Prostate gland (tissue), 2 donors: ENCODE measurements at regions not wholly inside any gene's neighbourhood (a gene's known extent, or its start where the extent isn't known, plus 50 kb on each side); places are given as distances from the start of the nearest gene placed in this dataset.

ENCODE experiments used
- POLR2AphosphoS5 ChIP-seq: sonication (generic); formaldehyde crosslinking; IDR thresholded peaks from one replicate; pipeline ENCODE4 v1.6.1; 2017; ENCODE audit warnings: antibody characterized with exemption
- TF ChIP-seq, protein P1 (sequence below), 4 experiments: fragments of 200-600 bp in 2 of 4; fragments of 450-650 bp in 2 of 4; sonication (generic) in 2 of 4; IDR thresholded peaks; 1 replicate in 3 of 4; 2 replicates in 1 of 4; pipeline ENCODE4 v1.5.1; 2016 to 2019; ENCODE audit warnings: antibody characterized with exemption in 4 of 4, mild to moderate bottlenecking in 2 of 4, moderate library complexity in 2 of 4

DNA sequence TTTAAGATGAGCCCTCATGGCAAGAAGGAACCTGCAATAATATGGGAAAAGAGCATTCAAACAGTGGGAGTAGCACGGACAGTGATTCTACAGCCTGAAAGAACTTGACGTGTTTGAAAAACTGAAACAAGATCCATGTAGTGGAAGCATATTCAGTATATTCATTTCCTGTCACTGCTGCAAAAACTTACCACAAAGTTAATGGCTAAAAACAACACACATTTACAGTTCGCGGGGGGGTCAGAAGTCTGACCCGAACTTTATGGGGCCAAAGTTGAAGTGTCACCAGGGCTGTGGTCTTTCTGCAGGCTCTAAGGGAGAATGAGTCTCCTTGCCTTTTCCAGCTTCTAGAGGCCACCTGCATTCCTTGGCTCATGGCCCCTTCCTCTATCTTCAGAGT lies 52.6 kb upstream of the ARX start:
- no peak for TF ChIP-seq POLR2AphosphoS5
- TF ChIP-seq, protein P1, sequence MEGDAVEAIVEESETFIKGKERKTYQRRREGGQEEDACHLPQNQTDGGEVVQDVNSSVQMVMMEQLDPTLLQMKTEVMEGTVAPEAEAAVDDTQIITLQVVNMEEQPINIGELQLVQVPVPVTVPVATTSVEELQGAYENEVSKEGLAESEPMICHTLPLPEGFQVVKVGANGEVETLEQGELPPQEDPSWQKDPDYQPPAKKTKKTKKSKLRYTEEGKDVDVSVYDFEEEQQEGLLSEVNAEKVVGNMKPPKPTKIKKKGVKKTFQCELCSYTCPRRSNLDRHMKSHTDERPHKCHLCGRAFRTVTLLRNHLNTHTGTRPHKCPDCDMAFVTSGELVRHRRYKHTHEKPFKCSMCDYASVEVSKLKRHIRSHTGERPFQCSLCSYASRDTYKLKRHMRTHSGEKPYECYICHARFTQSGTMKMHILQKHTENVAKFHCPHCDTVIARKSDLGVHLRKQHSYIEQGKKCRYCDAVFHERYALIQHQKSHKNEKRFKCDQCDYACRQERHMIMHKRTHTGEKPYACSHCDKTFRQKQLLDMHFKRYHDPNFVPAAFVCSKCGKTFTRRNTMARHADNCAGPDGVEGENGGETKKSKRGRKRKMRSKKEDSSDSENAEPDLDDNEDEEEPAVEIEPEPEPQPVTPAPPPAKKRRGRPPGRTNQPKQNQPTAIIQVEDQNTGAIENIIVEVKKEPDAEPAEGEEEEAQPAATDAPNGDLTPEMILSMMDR (IDR thresholded peaks at IDR 0.05) = no peak
